Uterus (tissue), 3 donors: ENCODE measurements at regions not wholly inside any gene's neighbourhood (a gene's known extent, or its start where the extent isn't known, plus 50 kb on each side); places are given as distances from the start of the nearest gene placed in this dataset.

Source experiments
- DNase-seq, 2 donors: peaks; one replicate each; pipeline ENCODE4 v3.0.0-alpha.2; 2019 to 2020
- H3K27ac ChIP-seq, 2 donors: fragments of 200-600 bp; sonication (generic); 1 replicate in 1 of 2; 2 replicates in 1 of 2; pipeline ENCODE4 v1.5.1; 2016 to 2018
- H3K27me3 ChIP-seq, 2 donors: fragments of 200-600 bp; sonication (generic); one replicate each; pipeline ENCODE4 v1.5.1; 2018 to 2019; ENCODE audit warnings: control low read depth in 1 of 2
- H3K36me3 ChIP-seq, 2 donors: fragments of 200-600 bp; sonication (generic); one replicate each; pipeline ENCODE4 v1.5.1; 2019; ENCODE audit warnings: control low read depth in 1 of 2
- H3K4me1 ChIP-seq, 2 donors: fragments of 200-600 bp; sonication (generic); one replicate each; pipeline ENCODE4 v1.5.1; 2018 to 2019; ENCODE audit warnings: control low read depth in 1 of 2
- H3K4me3 ChIP-seq, 2 donors: fragments of 200-600 bp; sonication (generic); 1 replicate in 1 of 2; 2 replicates in 1 of 2; pipeline ENCODE4 v1.5.1; 2018 to 2019; ENCODE audit warnings: mild to moderate bottlenecking in 1 of 2
- H3K9me3 ChIP-seq, 2 donors: fragments of 200-600 bp; sonication (generic); one replicate each; pipeline ENCODE4 v1.5.1; 2019; ENCODE audit warnings: control low read depth in 1 of 2
- POLR2A ChIP-seq, 2 donors: fragments of 450-650 bp; IDR thresholded peaks; one replicate each; pipeline ENCODE4 v1.6.1; 2016; ENCODE audit warnings: antibody characterized with exemption in 2 of 2, mild to moderate bottlenecking in 1 of 2, moderate library complexity in 1 of 2
- intact Hi-C: fragments of 100-400 bp; cut with DNase I; formaldehyde crosslinking; loops from one replicate; pipeline ENCODE4 v1.15.1; 2023; ENCODE audit warnings: low total_unique reads
- TF ChIP-seq, protein P1 (sequence below), 4 experiments: fragments of 200-600 bp in 2 of 4; fragments of 450-650 bp in 2 of 4; sonication (generic) in 2 of 4; IDR thresholded peaks; one replicate each; pipeline ENCODE4 v1.5.1; 2016 to 2019; ENCODE audit warnings: antibody characterized with exemption in 4 of 4, mild to moderate bottlenecking in 2 of 4, moderate library complexity in 1 of 4
- donor health status: DM: yes; HTN: yes; CAD: no.

DNA sequence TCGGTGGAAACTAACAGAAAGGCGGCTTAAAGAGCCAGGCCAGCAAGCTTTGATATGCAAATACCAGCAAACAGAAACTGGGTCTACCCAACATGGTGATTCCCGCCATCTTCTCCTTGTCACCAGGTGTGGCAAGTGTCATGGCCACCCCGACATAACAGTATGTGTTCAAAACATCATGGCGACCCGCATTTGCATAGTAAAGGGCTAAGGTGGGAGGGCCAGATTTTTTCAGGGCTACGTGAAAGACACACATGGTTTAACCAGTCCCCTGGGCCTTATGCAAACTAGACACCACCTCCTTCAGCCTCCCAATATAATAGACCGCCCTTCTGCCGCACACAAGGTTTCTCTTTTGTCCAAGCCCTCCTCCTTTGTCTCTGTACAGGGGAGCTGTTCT is 260.4 kb downstream of the METTL4 start:
- DNase-seq: no peak
- intact Hi-C loops: no loop called here
- no peak overlapping the region for H3K27ac ChIP-seq
- TF ChIP-seq, protein P1, sequence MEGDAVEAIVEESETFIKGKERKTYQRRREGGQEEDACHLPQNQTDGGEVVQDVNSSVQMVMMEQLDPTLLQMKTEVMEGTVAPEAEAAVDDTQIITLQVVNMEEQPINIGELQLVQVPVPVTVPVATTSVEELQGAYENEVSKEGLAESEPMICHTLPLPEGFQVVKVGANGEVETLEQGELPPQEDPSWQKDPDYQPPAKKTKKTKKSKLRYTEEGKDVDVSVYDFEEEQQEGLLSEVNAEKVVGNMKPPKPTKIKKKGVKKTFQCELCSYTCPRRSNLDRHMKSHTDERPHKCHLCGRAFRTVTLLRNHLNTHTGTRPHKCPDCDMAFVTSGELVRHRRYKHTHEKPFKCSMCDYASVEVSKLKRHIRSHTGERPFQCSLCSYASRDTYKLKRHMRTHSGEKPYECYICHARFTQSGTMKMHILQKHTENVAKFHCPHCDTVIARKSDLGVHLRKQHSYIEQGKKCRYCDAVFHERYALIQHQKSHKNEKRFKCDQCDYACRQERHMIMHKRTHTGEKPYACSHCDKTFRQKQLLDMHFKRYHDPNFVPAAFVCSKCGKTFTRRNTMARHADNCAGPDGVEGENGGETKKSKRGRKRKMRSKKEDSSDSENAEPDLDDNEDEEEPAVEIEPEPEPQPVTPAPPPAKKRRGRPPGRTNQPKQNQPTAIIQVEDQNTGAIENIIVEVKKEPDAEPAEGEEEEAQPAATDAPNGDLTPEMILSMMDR (IDR thresholded peaks at IDR 0.05): no peak
- H3K4me3 ChIP-seq: no peak overlapping the region
- H3K9me3 ChIP-seq: no peaks in the 10 kb centered on the region
- no peaks in the 10 kb centered on the region for H3K27me3 ChIP-seq
- H3K36me3 ChIP-seq: no peaks in the 10 kb centered on the region
- no peaks in the 10 kb centered on the region for H3K4me1 ChIP-seq

DNA sequence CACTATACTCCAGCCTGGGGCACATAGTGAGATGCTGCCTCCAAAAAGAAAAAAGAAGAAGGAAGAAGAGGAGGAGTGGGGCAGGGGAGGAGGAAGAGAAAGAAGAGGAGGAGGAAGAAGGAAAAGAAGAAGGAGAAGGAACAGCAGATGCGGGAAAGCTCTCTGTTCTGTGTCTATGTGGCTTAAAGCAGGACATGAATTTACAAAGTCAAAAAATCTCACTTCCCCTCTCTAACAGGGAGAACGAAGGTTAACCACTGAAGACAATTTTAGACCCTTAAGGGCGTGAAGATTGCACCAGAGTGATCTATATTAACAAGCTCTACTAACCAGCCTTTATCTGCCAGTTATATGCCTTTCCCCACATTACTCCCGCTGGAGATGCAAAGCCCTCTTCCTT is 258.9 kb downstream of the METTL4 start:
- no peaks in the 10 kb centered on the region for H3K9me3 ChIP-seq
- no peak for DNase-seq
- TF ChIP-seq POLR2A (IDR thresholded peaks at IDR 0.05): no peak
- TF ChIP-seq, protein P1 (IDR thresholded peaks at IDR 0.05): no peak
- H3K27me3 ChIP-seq: no peaks in the 10 kb centered on the region
- intact Hi-C loops: no loop called here
- no peak overlapping the region for H3K4me3 ChIP-seq
- no peak overlapping the region for H3K27ac ChIP-seq
- H3K36me3 ChIP-seq: no peaks in the 10 kb centered on the region
- no peaks in the 10 kb centered on the region for H3K4me1 ChIP-seq

DNA sequence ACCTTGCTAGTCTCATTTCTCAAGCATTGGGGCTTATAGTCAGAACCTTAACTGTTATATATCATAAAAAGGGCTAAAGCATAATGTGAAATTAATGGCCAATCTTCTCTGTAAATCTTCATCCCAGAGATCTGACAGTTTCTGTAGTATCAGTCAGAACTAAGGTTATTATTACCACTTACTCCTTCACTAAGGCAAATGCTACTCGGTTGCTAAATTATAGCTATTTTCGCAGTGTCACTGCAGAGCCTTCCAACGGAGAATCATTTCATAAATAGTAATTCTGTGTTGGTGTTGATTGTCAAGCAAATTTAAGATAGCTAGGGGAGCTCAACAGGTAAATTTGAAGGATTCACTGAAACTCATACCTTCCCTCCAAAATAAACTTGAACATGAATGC is 258.0 kb downstream of the METTL4 start:
- no peak overlapping the region for H3K27ac ChIP-seq
- no peaks in the 10 kb centered on the region for H3K36me3 ChIP-seq
- H3K27me3 ChIP-seq: no peaks in the 10 kb centered on the region
- no peak for DNase-seq
- H3K9me3 ChIP-seq: no peaks in the 10 kb centered on the region
- intact Hi-C loops: no loop called here
- TF ChIP-seq POLR2A (IDR thresholded peaks at IDR 0.05): no peak
- TF ChIP-seq, protein P1 (IDR thresholded peaks at IDR 0.05): no peak
- H3K4me1 ChIP-seq: no peaks in the 10 kb centered on the region
- H3K4me3 ChIP-seq: no peak overlapping the region

DNA sequence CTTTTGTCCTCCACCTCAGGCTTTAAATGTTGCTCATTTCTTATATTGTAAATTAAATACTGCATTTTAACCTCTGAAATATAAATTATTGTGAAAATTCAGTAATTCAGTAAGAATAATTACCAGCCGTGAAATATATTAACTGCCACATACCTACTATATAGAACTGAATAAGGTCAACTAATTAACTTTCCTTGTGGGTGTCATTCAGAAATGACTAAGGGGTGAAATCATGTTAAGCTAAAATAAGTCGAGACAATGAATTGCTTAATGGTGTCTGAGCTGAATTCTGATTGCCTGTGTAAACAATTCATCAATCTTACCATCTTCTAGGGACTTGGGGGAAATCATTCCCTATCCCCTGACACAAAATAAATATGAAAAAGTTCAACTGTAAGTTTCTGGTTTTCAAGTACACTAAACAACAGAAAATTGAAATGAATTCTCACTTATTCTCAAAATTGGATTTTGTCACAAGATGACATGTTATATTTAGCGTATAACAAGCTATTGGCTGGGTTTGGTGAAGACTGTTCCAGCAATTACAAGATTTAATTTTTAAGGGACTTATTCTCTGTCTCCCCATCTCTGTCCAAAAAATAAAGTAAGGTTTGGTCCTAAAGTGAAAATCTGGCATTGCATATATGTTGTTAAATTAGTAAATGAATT is 255.1 kb downstream of the METTL4 start:
- no peak for DNase-seq
- no peaks in the 10 kb centered on the region for H3K9me3 ChIP-seq
- no peak overlapping the region for H3K4me3 ChIP-seq
- H3K27ac ChIP-seq: no peak overlapping the region
- TF ChIP-seq, protein P1 (IDR thresholded peaks at IDR 0.05): no peak
- TF ChIP-seq POLR2A (IDR thresholded peaks at IDR 0.05): no peak
- no peaks in the 10 kb centered on the region for H3K27me3 ChIP-seq
- intact Hi-C loops: no loop called here
- no peaks in the 10 kb centered on the region for H3K4me1 ChIP-seq
- H3K36me3 ChIP-seq: no peaks in the 10 kb centered on the region

DNA sequence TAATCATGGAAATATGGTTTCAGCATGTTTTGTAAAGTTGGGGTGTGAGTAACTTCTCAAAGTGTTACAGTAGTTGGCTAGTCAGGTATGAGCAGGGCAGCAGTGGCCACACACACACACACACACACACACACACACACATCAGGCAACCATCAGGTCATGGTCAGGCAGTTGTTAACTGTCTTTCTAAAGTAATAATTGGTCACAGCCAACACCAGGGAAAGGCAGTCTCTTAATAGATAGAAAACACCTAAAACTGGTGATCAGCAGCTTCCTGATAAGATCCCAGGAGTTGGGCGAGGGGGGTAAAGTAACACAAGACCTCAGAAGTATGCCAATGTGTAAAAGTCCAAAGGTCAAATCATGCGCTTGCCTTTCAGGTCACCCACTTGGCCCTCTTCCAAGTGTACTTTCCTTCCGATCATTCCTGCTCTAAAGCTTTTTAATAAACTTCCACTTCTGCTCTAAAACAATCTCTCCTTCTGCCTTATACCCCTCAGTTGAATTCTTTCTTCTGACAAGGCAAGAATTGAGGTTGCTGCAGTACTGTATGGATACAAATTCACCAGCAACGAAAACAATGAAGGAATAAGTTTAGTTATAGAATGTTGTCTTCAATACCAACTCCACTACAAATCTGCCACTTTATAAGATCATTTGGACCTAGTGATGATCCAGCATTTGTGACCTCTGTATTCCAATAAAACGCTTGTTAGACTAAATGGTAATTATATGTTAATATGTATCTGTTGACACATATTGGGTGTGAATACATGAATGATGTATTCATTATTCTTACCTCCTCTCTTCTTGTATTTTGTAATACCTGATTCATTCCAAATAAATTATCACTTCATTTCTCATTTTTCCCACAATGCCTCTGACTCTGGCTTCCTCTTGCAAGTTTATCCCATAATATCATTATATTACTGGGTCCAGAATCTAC is 254.3 kb downstream of the METTL4 start:
- no peaks in the 10 kb centered on the region for H3K36me3 ChIP-seq
- no peak for DNase-seq
- no peaks in the 10 kb centered on the region for H3K4me1 ChIP-seq
- H3K4me3 ChIP-seq: no peak overlapping the region
- no peak overlapping the region for H3K27ac ChIP-seq
- intact Hi-C loops: no loop called here
- TF ChIP-seq, protein P1 (IDR thresholded peaks at IDR 0.05): no peak
- no peak for TF ChIP-seq POLR2A (IDR thresholded peaks at IDR 0.05)
- no peaks in the 10 kb centered on the region for H3K9me3 ChIP-seq
- H3K27me3 ChIP-seq: no peaks in the 10 kb centered on the region
